ENCODE measurements at regions not wholly inside any gene's neighbourhood (a gene's known extent, or its start where the extent isn't known, plus 50 kb on each side); places are given as distances from the start of the nearest gene placed in this dataset.
"Not testable (repeated sequence)": the region's sequence is repeated elsewhere in the genome, so short reads cannot be mapped to it uniquely, and the experiment has no call there.

DNA sequence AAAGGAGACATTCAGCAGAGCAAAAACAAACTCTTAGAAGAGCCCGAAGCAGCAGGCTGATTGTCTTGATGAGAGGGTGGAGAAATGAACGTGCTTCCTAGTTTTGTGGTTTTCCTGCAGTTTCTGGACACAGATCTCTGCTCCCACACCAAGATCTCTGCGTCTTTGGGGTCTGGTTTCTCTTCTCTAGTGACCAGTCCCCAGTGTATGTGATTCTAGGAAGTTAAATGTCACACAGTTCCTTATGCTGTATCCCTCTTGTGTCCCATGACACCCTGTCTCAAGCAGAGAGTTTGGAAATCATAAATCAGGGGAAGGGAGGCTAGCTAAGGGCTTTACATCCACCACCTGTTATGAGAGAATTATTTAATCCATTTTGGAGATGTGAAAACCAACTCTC lies 55.4 kb upstream of the KLF14 start:
- in situ Hi-C loops (cut with MboI; ENCODE audit: low sequenced_read_pairs), result no loop called here

DNA sequence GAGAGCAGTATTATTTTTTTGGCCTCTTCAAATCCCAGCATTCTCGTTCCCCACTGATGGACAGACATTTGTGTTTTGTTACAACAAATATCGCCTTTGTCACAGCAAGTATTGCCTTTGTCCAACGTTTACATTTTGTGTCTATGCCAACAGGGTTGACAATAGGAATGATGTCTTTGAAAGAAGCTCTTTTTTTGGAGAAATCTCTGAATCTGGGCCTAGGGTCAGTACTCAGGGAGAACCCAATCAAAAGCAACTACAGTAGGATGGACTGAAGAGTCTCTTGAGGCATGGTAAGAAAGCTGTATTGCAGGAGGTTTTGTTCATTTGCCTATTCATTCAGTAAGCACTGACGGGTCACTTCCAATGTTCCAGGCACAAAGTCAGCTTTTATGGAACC lies 57.7 kb upstream of the KLF14 start:
- in situ Hi-C loops (cut with MboI; ENCODE audit: low sequenced_read_pairs), result no loop called here

DNA sequence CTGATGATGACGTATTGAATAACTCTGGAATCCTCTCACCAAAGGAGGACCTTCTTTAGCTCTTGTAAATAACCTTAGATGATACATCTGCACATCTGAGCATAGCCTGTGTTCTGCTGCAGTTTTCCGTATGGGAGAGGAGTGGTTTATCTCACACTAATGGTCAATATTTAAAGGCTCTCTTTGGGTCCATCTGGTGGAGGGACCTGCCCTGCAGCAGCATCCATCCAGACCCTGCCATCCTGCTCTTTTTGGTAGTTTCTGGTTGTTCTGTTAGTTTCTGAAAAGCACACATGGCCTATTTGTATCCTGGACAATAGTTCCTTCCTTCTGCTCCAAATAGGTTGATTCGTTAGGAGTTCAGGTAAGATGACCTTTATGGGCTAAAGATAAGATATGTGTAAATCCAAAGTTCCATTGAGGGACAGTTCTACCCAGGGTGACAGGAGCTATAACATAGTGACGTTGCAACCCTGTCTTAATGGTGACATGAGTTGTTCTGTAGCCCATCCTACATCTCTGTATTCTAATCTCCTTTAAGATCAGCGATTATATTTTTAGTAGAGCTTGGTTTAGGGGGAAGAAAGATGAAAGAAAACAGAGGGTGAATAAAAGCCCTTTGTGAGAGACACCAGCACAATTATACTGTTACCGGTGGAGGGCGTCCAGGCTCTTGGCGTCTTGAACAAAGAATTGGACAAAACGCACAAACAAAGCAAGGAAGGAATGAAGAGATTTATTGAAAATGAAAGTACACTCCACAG lies 60.0 kb upstream of the KLF14 start:
- in situ Hi-C loops (cut with MboI; ENCODE audit: low sequenced_read_pairs), result no loop called here

DNA sequence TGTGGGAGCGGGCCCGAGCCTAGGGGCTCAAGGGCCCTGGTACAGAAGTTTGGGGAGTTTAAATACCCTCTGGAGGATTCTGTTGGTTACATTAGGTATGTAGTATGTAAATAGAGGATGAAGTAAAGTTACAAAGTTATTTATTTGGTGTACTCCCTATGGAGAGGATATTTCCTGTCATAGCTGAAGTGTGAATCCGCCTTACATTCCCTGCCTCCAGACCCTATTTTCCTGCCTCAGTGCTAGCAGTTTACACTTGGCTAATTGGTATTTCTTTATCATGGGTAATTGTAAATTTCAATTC lies 60.6 kb upstream of the KLF14 start:
- in situ Hi-C loops (cut with MboI; ENCODE audit: low sequenced_read_pairs), result no loop called here

DNA sequence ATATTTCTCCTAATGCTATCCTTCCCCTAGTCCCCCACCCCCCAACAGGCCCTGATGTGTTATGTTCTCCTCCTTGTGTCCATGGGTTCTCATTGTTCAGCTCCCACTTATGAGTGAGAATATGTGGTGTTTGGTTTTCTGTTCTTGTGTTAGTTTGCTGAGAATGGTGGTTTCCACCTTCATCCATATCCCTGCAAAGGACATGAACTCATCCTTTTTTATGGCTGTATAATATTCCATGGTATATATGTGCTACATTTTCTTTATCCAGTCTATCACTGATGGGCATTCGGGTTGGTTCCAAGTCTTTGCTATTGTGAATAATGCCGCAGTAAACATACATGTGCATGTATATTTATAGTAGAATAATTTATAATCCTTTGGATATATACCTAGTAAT lies 62.4 kb upstream of the KLF14 start:
- in situ Hi-C loops (cut with MboI; ENCODE audit: low sequenced_read_pairs), result not testable (repeated sequence)

DNA sequence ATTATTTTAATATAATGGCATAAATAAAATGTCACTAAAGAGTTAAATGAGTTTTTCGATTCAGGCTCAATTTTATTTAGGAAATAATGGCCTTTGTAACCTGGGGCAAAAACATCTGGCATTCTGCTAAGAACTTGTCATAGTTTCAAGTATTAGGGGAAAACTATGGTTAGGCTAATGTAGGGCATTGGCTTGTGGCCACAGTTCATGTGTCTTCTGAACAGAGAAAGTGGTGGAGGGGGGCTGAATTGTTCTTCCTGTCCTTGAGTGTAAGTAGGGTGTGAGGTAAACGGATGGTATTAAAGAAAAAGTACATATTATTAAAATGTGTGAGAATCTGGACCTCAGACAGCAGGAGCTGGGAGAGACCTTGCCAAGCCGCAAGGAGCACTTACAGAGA lies 69.1 kb upstream of the KLF14 start:
- in situ Hi-C loops (cut with MboI; ENCODE audit: low sequenced_read_pairs), result no loop called here

DNA sequence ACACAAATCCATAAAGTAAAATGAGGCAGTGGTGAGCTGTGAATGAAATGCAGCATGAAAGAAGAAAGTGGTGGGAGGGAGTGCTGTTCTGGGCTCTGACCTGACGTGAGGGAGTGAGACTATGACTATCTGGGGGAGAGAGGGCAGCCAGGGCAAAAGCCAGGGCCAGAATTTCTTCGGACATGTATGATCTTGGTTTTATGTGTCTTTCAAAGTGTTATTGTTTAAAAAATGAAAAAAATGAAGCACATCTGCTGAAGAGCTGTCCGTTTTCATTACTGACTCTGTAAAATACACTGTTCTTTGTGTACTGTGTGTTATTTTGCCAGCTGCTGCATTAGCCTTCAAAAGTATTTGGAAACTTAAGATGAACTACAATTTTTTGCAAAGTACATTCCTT lies 70.2 kb upstream of the KLF14 start:
- in situ Hi-C loops (cut with MboI; ENCODE audit: low sequenced_read_pairs), result no loop called here

DNA sequence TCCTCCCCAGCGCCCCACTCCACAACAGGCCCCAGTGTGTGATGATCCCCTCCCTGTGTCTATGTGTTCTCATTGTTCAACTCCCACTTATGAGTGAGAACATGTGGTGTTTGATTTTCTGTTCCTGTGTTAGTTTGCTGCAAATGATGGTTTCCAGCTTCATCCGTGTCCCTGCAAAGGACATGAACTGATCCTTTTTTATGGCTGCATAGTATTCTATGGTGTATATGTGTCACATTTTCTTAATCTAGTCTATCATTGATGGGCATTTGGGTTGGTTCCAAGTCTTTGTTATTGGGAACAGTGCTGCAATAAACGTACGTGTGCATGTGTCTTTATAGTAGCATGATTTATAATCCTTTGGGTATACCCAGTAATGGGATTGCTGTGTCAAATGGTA lies 78.8 kb upstream of the KLF14 start:
- in situ Hi-C loops (cut with MboI; ENCODE audit: low sequenced_read_pairs), result not testable (repeated sequence)

DNA sequence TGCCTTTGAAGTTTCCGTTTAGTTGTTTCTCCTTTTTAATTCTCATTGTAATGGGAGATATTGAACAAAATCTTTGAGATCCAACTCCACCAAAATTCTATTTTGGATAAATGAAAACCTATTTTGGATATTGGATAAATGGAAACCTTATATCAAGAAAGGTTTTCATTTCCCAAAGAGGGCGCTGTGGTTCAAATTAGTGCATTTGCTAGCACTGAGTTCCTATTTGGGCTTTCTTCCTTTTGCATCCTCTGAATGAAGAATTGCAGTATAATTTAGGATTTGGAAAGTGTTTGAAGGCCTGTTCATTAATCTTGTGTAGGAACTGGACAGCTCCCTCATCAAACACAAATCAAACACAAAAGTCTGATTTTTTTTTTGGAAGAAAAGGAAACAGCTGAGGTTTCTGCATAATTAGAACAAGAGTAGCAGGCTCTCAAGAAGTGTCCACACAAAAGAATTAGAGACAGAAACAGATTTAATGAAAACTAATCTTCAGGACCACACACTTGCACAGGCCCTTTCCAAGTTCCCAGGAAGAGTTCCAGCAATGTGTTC lies 80.8 kb upstream of the KLF14 start:
- in situ Hi-C loops (cut with MboI; ENCODE audit: low sequenced_read_pairs), result no loop called here

DNA sequence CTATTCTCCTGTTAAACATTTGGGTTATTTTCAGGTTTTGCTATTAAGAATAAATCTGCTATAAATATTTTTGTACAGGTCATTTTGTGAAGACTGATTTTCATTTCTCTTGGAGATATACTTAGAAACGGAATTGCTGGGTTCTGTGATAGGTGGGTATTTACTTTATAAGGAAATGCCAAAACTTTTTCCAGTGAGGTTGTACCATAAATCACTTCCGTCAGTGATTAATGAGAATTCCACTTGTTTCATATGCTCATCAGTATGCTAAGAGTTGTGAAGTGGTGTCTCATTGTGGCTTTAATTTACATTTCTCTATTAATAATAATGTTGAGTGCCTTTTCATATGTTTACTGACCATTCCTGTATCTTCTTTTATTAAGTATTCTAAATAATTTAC lies 84.0 kb upstream of the KLF14 start:
- in situ Hi-C loops (cut with MboI; ENCODE audit: low sequenced_read_pairs), result no loop called here

DNA sequence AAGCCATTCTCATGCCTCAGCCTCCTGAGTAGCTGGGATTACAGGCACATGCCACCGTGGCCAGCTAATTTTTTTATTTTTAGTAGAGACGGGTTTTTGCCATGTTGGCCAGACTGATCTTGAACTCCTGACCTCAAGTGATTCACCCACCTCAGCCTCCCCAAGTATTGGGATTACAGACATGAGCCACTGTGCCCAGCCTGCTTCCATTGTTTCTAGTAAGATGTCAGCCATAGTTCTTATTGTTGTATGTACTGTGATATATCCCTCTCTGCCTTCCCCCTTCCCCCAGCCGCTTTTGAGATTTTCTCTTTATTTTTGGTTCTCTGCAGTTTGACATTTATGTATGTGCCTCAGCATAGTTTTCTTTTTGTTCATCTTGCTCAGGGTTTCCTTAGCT lies 87.9 kb upstream of the KLF14 start:
- in situ Hi-C loops (cut with MboI; ENCODE audit: low sequenced_read_pairs), result no loop called here

DNA sequence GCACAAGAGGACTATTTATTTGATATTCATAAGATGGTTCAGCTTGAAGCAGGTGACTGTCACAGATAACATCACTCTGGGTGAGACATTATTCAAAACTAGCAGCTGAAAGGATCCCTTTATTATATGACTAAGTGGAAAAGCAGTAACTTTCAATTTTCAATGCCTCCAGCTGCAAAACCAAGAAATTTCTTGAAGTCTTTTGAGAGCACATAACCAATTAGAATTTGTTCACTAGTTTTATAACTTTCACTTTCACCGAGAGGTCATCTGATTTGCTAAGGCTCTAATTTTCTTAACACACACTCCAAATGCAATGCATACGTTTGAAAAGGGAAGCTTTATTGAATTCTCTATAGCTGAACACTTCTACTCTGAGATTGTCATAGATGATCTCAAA lies 88.6 kb upstream of the KLF14 start:
- in situ Hi-C loops (cut with MboI; ENCODE audit: low sequenced_read_pairs), result no loop called here

DNA sequence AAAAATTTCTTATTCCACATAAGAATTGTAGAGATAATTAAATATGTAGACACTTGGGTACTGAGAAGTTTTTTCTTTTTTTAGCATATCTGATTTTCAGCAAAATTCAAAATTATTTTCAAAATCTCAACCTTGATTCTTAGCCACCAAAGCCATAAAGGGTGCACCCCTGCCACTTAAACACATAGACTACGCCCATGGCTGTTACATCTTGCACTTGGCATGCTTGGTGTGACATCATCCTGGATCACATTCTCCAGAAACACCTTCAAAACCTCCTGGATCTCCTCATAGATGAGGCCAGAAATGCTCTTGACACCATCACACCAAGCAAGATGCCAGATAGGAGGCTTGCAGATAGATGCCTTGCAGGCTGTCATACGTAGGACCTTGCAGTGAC lies 89.1 kb upstream of the KLF14 start:
- in situ Hi-C loops (cut with MboI; ENCODE audit: low sequenced_read_pairs), result no loop called here

DNA sequence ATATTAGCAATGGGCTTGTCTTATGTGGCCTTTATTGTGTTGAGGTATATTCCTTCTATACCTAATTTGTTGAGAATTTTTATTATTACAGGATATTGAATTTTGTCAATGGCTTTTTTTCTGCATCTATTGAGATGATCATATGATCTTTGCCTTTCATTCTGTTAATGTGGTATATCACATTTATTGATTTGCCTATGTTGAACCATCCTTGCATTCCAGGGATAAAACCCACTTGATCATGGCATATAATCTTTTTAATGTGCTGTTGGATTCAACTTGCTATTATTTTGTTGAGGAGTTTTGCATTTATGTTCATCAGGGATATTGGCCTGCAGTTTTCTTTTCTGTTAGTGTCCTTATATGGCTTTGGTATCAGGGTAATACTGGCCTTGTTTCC lies 91.8 kb upstream of the KLF14 start:
- in situ Hi-C loops (cut with MboI; ENCODE audit: low sequenced_read_pairs), result no loop called here

DNA sequence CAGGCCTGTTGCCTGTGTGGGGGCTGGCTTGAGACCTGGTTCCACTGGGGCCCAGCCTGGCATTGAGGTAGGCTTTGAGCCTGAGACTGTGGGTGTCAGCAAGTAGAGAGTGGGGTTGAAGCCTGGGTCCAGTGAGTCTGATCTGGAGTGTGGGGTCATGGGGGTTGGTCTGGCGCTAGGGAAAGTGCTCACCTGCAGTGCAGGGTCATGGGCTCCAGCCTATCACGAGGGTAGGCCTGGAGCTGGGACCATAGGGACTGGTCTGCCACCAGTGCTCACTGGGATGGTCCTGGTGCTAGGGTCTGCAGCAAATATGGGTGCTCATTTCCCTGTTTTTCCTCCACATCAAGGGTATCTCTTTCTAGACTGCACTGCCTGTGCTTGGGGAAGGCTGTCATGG lies 95.4 kb upstream of the KLF14 start:
- in situ Hi-C loops (cut with MboI; ENCODE audit: low sequenced_read_pairs), result no loop called here

DNA sequence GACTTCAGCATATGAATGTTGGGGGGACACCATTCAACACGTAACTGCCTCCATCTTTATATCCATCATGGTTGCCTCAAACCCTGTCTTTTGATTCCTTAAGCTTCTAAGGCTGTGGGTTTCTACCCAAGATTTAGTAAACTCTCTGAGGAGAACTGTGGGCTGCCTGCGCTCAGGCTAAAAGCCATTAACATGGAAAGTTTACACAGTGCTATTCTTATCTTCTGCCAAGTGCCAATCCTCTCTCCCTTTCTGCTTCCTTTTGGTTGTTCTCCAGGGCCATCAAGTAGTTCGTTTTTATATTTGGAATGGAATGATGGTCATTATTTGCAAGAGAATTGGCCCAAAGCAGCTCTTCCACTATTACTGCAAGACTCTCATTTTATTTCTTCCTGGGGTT lies 97.3 kb upstream of the KLF14 start:
- in situ Hi-C loops (cut with MboI; ENCODE audit: low sequenced_read_pairs), result no loop called here

DNA sequence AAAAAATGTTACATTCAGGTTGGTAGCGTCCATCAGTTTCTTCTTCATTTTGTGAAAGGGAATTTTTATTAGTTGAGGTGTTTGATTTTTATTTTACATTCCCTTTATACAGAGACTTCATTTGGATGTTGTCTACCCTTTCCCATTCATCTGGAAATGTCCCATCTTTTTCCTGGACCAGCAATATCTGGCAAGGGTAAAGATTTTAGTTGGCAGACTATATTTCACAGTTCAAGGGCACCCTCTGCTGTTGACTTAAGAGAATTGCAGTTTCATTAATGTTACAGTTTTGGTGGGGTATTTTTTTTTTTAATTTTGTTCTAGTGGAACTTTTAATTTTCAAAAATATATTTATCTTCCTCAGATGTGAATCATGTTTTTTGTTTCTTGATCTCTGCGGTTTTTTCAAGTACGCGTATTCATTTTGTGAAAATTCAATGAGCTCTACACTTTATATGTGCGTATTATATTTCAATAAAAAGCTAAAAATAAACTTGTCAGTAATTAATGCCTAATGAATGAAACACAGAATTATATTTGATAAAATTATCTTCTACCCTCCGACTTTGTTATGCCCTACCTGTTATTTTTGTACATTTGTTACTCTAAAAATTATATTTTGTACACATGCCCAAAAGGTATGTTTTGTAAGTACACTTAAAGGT lies 97.9 kb upstream of the KLF14 start:
- in situ Hi-C loops (cut with MboI; ENCODE audit: low sequenced_read_pairs), result no loop called here

DNA sequence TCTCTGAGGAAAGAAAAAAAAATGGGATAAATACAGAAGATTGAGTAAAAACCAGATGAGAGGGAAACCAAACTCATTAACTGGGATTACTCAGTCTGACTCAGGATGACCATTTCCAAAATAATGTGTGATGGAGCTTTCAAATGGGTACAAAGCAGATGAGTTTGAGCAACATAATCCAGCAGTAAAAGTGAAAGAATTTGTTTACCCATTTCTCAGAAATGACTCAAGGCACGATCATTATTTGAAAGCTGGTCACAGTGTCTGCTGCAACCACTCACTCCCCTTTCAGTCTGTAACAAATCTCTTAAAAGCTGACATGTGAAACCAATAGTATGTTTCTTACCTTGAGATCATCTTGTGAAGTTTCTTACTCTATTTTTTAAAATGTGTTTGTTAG lies 104.7 kb upstream of the KLF14 start:
- in situ Hi-C loops (cut with MboI; ENCODE audit: low sequenced_read_pairs), result no loop called here

DNA sequence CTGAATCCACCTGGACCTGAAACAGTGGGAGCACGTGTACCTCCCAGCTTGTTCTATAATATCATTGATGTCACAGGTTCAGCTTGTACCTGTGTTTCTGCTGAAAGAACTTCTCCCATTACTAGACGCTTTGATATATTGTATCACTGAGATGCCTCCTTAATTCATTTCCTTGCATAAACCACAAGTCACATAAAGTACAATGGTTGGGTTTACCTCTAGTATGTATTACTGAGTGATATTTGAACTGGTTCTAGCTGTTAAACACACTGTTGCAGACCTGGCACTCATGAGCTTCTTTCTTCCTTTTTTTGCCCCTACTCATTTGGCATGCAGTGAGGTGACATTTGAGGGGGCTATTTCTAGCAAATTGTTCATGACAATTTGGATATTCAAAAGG lies 106.6 kb upstream of the KLF14 start:
- in situ Hi-C loops (cut with MboI; ENCODE audit: low sequenced_read_pairs), result no loop called here

DNA sequence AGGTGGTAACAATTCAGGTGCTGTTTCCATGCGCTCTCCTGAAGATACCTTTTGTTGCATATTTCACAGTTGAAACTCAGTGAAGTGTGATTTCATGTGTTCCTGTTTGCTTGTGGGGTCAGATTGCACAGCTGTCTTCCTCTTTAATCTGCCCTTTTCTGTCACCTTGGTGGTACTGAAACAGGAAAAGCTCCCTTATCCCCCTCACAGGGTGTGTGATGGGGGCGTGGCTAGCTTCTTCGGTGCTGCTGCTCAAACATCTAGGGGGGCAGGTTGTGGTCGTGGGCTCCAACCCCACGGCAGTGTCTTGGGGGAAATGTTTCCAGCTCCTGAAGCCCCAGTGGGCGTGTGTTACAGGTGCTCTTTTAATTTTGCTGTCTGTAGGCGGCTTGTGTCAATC lies 107.4 kb upstream of the KLF14 start:
- in situ Hi-C loops (cut with MboI; ENCODE audit: low sequenced_read_pairs), result no loop called here

DNA sequence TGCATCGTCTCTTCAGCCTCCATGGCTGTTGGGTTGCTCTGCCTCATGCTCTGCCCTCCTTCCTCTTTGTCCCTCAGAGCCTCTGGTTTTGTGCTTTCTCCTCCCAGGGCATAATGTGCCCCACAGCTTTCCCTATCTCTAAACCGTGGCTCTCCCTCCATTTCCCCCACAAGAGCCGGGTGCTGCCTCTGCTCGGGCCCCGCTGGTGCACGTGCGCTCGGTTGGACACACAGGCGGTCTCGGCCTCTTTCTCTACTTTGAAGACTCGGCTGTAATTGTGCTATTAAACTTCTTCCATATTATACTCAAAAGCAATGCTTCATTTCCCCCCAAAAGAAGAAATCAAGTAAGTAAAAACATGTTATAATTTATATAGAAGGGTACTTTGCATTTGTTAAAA lies 109.7 kb upstream of the KLF14 start:
- in situ Hi-C loops (cut with MboI; ENCODE audit: low sequenced_read_pairs), result no loop called here

DNA sequence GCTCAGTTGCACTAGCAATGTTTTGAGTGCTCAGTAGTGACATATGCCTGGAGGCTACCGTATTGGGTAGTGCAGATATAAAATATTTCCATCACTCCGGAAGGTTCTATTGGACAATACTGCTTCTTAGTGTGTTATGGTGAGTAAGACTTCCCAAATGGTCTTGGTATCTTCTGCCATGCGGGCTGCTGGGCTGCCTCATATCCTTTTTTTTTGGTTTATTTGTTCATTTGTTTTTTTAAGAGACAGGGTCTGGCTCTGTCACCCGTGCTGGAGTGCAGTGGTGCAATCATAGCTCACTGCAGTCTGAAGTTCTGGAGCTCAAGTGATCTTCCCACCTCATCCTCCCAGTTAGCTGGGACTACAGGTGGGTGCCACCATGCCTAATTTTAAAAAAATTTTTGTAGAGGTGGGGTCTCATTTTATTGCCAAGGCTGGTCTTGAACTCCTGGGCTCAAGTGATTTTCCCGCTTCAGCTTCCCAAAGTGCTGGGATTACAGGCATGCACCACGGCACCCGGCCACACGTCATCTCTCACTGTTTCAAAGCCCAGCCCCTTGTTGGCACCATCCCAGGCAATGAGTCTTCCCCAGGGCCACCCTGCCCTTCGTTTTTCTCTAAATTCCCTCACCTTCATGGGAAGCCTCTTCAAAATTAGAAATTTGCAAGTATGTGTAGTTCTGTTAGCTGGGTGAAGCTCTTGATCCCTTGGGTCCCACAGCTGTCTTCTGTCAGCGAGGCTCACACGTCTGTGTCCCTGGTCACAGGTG lies 111.0 kb upstream of the KLF14 start:
- in situ Hi-C loops (cut with MboI; ENCODE audit: low sequenced_read_pairs), result no loop called here
